Loucy (cell line): ENCODE measurements at regions not wholly inside any gene's neighbourhood (a gene's known extent, or its start where the extent isn't known, plus 50 kb on each side); places are given as distances from the start of the nearest gene placed in this dataset.

Experiments used
- H2AFZ ChIP-seq: fragments of 200-600 bp; sonication (generic); 2 replicates; pipeline ENCODE4 v1.6.0; 2016; ENCODE audit warnings: antibody characterized with exemption, mild to moderate bottlenecking, low read length, moderate library complexity
- H3F3A ChIP-seq: fragments of 200-600 bp; 2 replicates; pipeline ENCODE4 v1.6.0; 2016; ENCODE audit warnings: antibody characterized with exemption, low read depth, mild to moderate bottlenecking
- H3K27me3 ChIP-seq: fragments of 200-600 bp; sonication (generic); 2 replicates; pipeline ENCODE4 v1.6.1; 2014; ENCODE audit warnings: low read length, mild to moderate bottlenecking; ENCODE audit not compliant: insufficient read depth, poor library complexity, severe bottlenecking
- H3K36me3 ChIP-seq: fragments of 200-600 bp; sonication (generic); 2 replicates; pipeline ENCODE4 v1.6.1; 2016; ENCODE audit warnings: low read length; ENCODE audit not compliant: insufficient read depth
- H3K4me1 ChIP-seq: fragments of 200-600 bp; sonication (generic); 2 replicates; pipeline ENCODE4 v1.5.1; 2014; ENCODE audit warnings: low read length, mild to moderate bottlenecking; ENCODE audit not compliant: insufficient read depth, poor library complexity, severe bottlenecking
- H3K4me2 ChIP-seq: fragments of 200-600 bp; sonication (generic); 2 replicates; pipeline ENCODE4 v1.6.0; 2014; ENCODE audit warnings: antibody characterized with exemption, low read length, low read depth, mild to moderate bottlenecking; ENCODE audit not compliant: poor library complexity, severe bottlenecking
- H3K4me3 ChIP-seq: fragments of 200-600 bp; sonication (generic); 2 replicates; pipeline ENCODE4 v1.5.1; 2014; ENCODE audit warnings: low read length, mild to moderate bottlenecking, mixed read lengths; ENCODE audit not compliant: poor library complexity, severe bottlenecking
- H3K79me2 ChIP-seq: fragments of 200-600 bp; sonication (generic); 2 replicates; pipeline ENCODE4 v1.6.1; 2014; ENCODE audit warnings: low read length; ENCODE audit not compliant: insufficient read depth
- H3K9ac ChIP-seq: fragments of 200-600 bp; sonication (generic); 2 replicates; pipeline ENCODE4 v1.6.0; 2014; ENCODE audit warnings: mild to moderate bottlenecking, low read depth, low read length, moderate library complexity; ENCODE audit not compliant: poor library complexity, severe bottlenecking
- H3K9me2 ChIP-seq: fragments of 200-600 bp; sonication (generic); replicated peaks from 2 replicates; pipeline ENCODE4 v1.6.1; 2016; ENCODE audit warnings: low read depth, low read length, mixed read lengths
- H3K9me3 ChIP-seq: fragments of 200-600 bp; sonication (generic); 2 replicates; pipeline ENCODE4 v1.6.1; 2014; ENCODE audit warnings: mild to moderate bottlenecking, antibody characterized with exemption, low read length, low read depth; ENCODE audit not compliant: insufficient read depth
- H4K20me1 ChIP-seq: fragments of 200-600 bp; sonication (generic); 2 replicates; pipeline ENCODE4 v1.6.0; 2014; ENCODE audit warnings: antibody characterized with exemption, low read length, mild to moderate bottlenecking; ENCODE audit not compliant: insufficient read depth, poor library complexity, severe bottlenecking
- CTCF ChIP-seq: fragments of 200-600 bp; sonication (generic); conservative IDR thresholded peaks from 2 replicates; pipeline ENCODE4 v1.5.1; 2014; ENCODE audit warnings: mild to moderate bottlenecking, antibody characterized with exemption, low read length
- EZH2phosphoT487 ChIP-seq: fragments of 200-600 bp; IDR thresholded peaks from 2 replicates; pipeline ENCODE4 v1.6.1; 2018; ENCODE audit warnings: antibody characterized with exemption, mild to moderate bottlenecking, moderate library complexity, borderline replicate concordance

DNA sequence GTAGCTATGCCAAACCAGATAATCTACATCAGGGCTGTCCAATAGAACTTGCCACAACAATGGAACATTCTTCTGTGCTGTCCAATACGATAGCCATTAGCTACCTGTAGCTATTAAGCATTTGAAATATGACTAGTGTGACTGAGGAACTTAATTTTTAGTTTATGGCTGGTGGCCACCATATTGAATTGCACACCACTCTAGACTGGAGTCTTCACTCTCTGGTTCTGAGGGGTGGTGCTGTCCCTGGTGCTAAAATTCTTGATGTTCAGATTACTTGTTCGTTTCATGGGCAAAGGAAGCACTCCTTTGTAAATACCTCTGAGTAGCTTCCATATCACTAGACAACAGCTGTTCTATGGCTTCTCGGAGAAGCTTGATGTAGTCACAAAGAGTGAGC, 296.6 kb downstream of the NPIPA8 start:
- Histone ChIP-seq H4K20me1 (no peaks in the 10 kb centered on the region), H3K9ac (no peak overlapping the region), H3K4me3 (no peak overlapping the region), H3K9me2 (no peaks in the 10 kb centered on the region), H3K79me2 (no peaks in the 10 kb centered on the region), H2AFZ (no peak overlapping the region), H3K36me3 (no peaks in the 10 kb centered on the region), H3K9me3 (peaks cover 3% of the 10 kb centered on the region; the same call in 1 of the 2 replicates), H3F3A (no peaks in the 10 kb centered on the region), H3K4me1 (no peaks in the 10 kb centered on the region), H3K27me3 (no peaks in the 10 kb centered on the region), H3K4me2 (no peak overlapping the region)
- TF ChIP-seq CTCF (no peak), EZH2phosphoT487 (no peak)

- Histone ChIP-seq H3K9me3 (peaks cover 3% of the 10 kb centered on the region; the same call in 1 of the 2 replicates), H3K9ac (no peak overlapping the region), H3K9me2 (no peaks in the 10 kb centered on the region), H3K4me3 (no peak overlapping the region), H2AFZ (no peak overlapping the region), H3K36me3 (no peaks in the 10 kb centered on the region), H3K79me2 (no peaks in the 10 kb centered on the region), H4K20me1 (no peaks in the 10 kb centered on the region), H3K27me3 (no peaks in the 10 kb centered on the region), H3K4me2 (no peak overlapping the region), H3K4me1 (no peaks in the 10 kb centered on the region), H3F3A (no peaks in the 10 kb centered on the region)
- TF ChIP-seq CTCF (no peak), EZH2phosphoT487 (no peak)
These were observed 299.5 kb downstream of the NPIPA8 start for GRCh38 chr16:18037051-18037450.

DNA sequence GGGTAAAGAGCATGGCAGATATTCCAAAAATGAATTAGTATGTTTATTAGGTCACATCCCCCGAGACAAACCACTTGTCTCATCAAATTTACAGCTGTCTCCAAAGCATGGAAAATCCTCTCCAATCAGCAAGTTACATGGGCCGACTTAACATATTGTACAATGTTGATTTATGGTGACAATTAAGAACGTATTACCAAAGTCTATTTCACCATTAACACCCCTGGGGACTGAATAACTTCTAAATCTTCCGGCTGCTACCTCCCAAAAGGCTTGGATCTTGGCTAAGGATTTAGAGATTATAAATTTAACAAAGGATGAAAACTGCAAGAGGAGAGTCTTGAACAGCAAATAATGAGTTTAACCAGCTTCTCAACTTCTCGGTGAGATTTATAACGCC, 311.9 kb downstream of the NPIPA8 start:
- no peaks in the 10 kb centered on the region for H3K4me1 ChIP-seq
- H3F3A ChIP-seq = no peaks in the 10 kb centered on the region
- TF ChIP-seq EZH2phosphoT487 (no peak), CTCF (no peak)
- no peak overlapping the region for H3K4me3 ChIP-seq
- no peak overlapping the region for H2AFZ ChIP-seq
- H3K36me3 ChIP-seq = no peaks in the 10 kb centered on the region
- no peak overlapping the region for H3K4me2 ChIP-seq
- H3K27me3 ChIP-seq = no peaks in the 10 kb centered on the region
- H3K9me3 ChIP-seq = peaks cover 3% of the 10 kb centered on the region; the same call in 1 of the 2 replicates
- H4K20me1 ChIP-seq = no peaks in the 10 kb centered on the region
- no peaks in the 10 kb centered on the region for H3K79me2 ChIP-seq
- H3K9me2 ChIP-seq = no peaks in the 10 kb centered on the region
- H3K9ac ChIP-seq = no peak overlapping the region
